GM12873 (cell line): ENCODE measurements at regions not wholly inside any gene's neighbourhood (a gene's known extent, or its start where the extent isn't known, plus 50 kb on each side); places are given as distances from the start of the nearest gene placed in this dataset.

ENCODE experiments used
- TF ChIP-seq, protein P1 (sequence below): IDR thresholded peaks from 2 replicates; pipeline ENCODE4 v1.5.1; 2012; ENCODE audit warnings: low read depth, mild to moderate bottlenecking, moderate library complexity, low read length, control low read depth; ENCODE audit not compliant: insufficient read depth; ENCODE audit errors: missing control alignments

- TF ChIP-seq, protein P1, sequence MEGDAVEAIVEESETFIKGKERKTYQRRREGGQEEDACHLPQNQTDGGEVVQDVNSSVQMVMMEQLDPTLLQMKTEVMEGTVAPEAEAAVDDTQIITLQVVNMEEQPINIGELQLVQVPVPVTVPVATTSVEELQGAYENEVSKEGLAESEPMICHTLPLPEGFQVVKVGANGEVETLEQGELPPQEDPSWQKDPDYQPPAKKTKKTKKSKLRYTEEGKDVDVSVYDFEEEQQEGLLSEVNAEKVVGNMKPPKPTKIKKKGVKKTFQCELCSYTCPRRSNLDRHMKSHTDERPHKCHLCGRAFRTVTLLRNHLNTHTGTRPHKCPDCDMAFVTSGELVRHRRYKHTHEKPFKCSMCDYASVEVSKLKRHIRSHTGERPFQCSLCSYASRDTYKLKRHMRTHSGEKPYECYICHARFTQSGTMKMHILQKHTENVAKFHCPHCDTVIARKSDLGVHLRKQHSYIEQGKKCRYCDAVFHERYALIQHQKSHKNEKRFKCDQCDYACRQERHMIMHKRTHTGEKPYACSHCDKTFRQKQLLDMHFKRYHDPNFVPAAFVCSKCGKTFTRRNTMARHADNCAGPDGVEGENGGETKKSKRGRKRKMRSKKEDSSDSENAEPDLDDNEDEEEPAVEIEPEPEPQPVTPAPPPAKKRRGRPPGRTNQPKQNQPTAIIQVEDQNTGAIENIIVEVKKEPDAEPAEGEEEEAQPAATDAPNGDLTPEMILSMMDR = no peak
Measured at GRCh38 chr4:103364083-103364482, 165.9 kb upstream of the CENPE start.

DNA sequence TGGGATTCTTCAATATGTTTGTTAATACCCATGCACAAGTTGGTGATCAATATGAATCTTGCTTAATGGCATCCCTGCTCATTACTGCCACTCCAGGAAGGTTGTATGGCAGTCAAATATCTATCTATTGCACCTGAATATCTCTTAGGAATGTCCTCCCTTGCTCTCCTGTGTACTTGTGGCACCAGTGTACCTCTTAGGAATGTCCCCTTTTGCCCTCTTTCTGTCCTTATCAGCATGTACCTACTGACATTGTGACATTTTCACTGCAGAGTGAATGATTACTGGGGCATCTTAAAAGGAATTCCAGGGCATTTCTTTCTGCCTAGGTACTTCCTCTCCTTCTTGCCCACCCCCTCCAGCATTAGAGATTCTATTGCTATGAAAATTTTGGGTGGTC, 163.8 kb upstream of the CENPE start:
- TF ChIP-seq, protein P1 = no peak

DNA sequence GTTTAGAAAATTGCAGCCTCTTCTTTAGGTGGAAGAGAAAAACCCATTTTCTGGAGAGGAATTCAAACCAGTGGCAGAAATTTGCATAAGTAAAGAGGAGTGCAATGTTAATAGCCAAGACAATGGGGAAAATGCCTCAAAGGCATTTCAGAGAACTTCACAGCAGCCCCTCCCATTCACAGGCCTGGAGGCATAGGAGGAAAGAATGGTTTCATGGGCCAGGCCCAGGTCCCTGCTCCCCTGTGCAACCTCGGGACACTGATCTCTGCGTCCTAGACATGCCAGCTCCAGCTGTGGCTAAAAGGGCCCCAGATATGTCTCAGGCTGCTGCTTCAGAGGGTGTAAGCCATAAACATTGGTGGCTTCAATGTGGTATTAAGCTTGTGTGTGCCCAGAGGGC, 161.8 kb upstream of the CENPE start:
- TF ChIP-seq, protein P1 = no peak

GRCh38 chr4:103354006-103354405, 155.9 kb upstream of the CENPE start:
- TF ChIP-seq, protein P1 = no peak

GRCh38 chr4:103329642-103330041, 131.5 kb upstream of the CENPE start:
- TF ChIP-seq, protein P1 = no peak

- TF ChIP-seq, protein P1 = no peak
Measured at GRCh38 chr4:103324811-103325210, 126.7 kb upstream of the CENPE start.

GRCh38 chr4:103318327-103318726, 120.2 kb upstream of the CENPE start:
- TF ChIP-seq, protein P1 = no peak

GRCh38 chr4:103308248-103308561, 110.1 kb upstream of the CENPE start:
- TF ChIP-seq, protein P1 = no peak
